GM18498 (cell line): ENCODE measurements at regions not wholly inside any gene's neighbourhood (a gene's known extent, or its start where the extent isn't known, plus 50 kb on each side); places are given as distances from the start of the nearest gene placed in this dataset.
"Not testable (repeated sequence)": the region's sequence is repeated elsewhere in the genome, so short reads cannot be mapped to it uniquely, and the experiment has no call there.

ENCODE experiments used
- ATAC-seq: cut with Tn5 transposase; IDR thresholded peaks from one replicate; pipeline ENCODE4 v1.9.1; 2021; ENCODE audit warnings: mild to moderate bottlenecking, moderate library complexity; ENCODE audit not compliant: unreplicated experiment

- ATAC-seq = no peak
Measured at GRCh38 chr17:74126179-74126900, 77.1 kb upstream of the RPL38 start.

GRCh38 chr17:74126959-74127358, 76.5 kb upstream of the RPL38 start:
- ATAC-seq = no peak

GRCh38 chr17:74128456-74129211, 74.8 kb upstream of the RPL38 start:
- no peak for ATAC-seq

- not testable (repeated sequence) for ATAC-seq
Measured at GRCh38 chr17:74129800-74130199, 73.7 kb upstream of the RPL38 start.

GRCh38 chr17:74130276-74130675, 73.2 kb upstream of the RPL38 start:
- no peak for ATAC-seq

- no peak for ATAC-seq
Measured at GRCh38 chr17:74130841-74131240, 72.6 kb upstream of the RPL38 start.

- ATAC-seq = no peak
Measured at GRCh38 chr17:74132354-74132753, 71.1 kb upstream of the RPL38 start.

- ATAC-seq = no peak
Measured at GRCh38 chr17:74133740-74134139, 69.7 kb upstream of the RPL38 start.

- not testable (repeated sequence) for ATAC-seq
Measured at GRCh38 chr17:74134234-74134633, 69.2 kb upstream of the RPL38 start.

GRCh38 chr17:74134991-74135390, 68.5 kb upstream of the RPL38 start:
- ATAC-seq = no peak

GRCh38 chr17:74135391-74136167, 67.9 kb upstream of the RPL38 start:
- no peak for ATAC-seq

- ATAC-seq = no peak
Measured at GRCh38 chr17:74137416-74137815, 66.1 kb upstream of the RPL38 start.

- no peak for ATAC-seq
Measured at GRCh38 chr17:74139120-74139519, 64.4 kb upstream of the RPL38 start.

- ATAC-seq = no peak
Measured at GRCh38 chr17:74140282-74140681, 63.2 kb upstream of the RPL38 start.

GRCh38 chr17:74141612-74142011, 61.9 kb upstream of the RPL38 start:
- no peak for ATAC-seq

- not testable (repeated sequence) for ATAC-seq
Measured at GRCh38 chr17:74143318-74143717, 60.2 kb upstream of the RPL38 start.

- ATAC-seq = no peak
Measured at GRCh38 chr17:74145756-74146155, 57.7 kb upstream of the RPL38 start.

GRCh38 chr17:74146196-74146595, 57.3 kb upstream of the RPL38 start:
- no peak for ATAC-seq

GRCh38 chr17:74147056-74147835, 56.2 kb upstream of the RPL38 start:
- no peak for ATAC-seq

- ATAC-seq = no peak
Measured at GRCh38 chr17:74147966-74148365, 55.5 kb upstream of the RPL38 start.

GRCh38 chr17:74148446-74148845, 55.0 kb upstream of the RPL38 start:
- no peak for ATAC-seq
